Testis (tissue), 2 donors: ENCODE measurements at regions not wholly inside any gene's neighbourhood (a gene's known extent, or its start where the extent isn't known, plus 50 kb on each side); places are given as distances from the start of the nearest gene placed in this dataset.

Source experiments
- CTCF ChIP-seq, 3 experiments: fragments of 450-650 bp in 2 of 3; fragments of 200-600 bp in 1 of 3; sonication (generic) in 1 of 3; IDR thresholded peaks; one replicate each; pipeline ENCODE4 v1.5.1; 2016 to 2019; ENCODE audit warnings: antibody characterized with exemption in 3 of 3, mild to moderate bottlenecking in 2 of 3, moderate library complexity in 1 of 3
- POLR2A ChIP-seq: fragments of 450-650 bp; IDR thresholded peaks from one replicate; pipeline ENCODE4 v1.6.1; 2017; ENCODE audit warnings: antibody characterized with exemption, mild to moderate bottlenecking, moderate library complexity

DNA sequence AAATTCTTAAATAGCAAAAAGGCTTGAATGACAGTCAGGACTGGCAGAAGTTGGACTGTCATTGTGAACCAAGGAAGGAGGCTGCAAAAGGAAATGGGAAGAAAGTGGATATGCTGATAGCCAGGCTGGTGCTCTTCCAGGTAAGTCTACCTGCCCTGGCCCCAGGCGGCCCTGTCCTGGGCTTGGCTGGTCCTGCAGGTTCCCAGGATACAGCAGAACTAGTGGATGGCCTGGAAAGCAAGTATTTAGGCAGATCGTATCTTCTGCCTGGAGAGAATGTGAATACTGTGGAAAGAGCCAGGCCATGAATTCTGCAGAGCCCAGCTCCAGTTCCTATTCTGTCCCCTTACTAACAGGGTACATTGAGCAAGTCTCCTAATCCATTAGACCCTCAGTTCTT lies 149.3 kb downstream of the SEC61B start:
- TF ChIP-seq CTCF (IDR thresholded peaks at IDR 0.05) (no peak), POLR2A (no peak)
